Progenitor cell of endocrine pancreas (in vitro differentiated cells): ENCODE measurements at regions not wholly inside any gene's neighbourhood (a gene's known extent, or its start where the extent isn't known, plus 50 kb on each side); places are given as distances from the start of the nearest gene placed in this dataset.

Experiments used
- DNase-seq: peaks from one replicate; pipeline ENCODE4 v3.0.0; 2021; ENCODE audit warnings: low spot score; ENCODE audit not compliant: unreplicated experiment
- H3K27ac Mint-ChIP-seq: 2 replicates; pipeline ENCODE4 v1.8.0; 2021; ENCODE audit warnings: mild to moderate bottlenecking, moderate library complexity, mixed read lengths
- H3K27me3 Mint-ChIP-seq: 2 replicates; pipeline ENCODE4 v1.8.0; 2021; ENCODE audit warnings: mixed read lengths
- H3K36me3 Mint-ChIP-seq: 2 replicates; pipeline ENCODE4 v1.8.0; 2022; ENCODE audit warnings: mixed read lengths; ENCODE audit not compliant: insufficient read depth
- H3K4me1 Mint-ChIP-seq: 2 replicates; pipeline ENCODE4 v1.8.0; 2021; ENCODE audit warnings: low read depth, mixed read lengths
- H3K4me3 Mint-ChIP-seq: 2 replicates; pipeline ENCODE4 v1.8.0; 2021; ENCODE audit warnings: low read depth, mild to moderate bottlenecking, moderate library complexity, mixed read lengths
- H3K9me3 Mint-ChIP-seq: 2 replicates; pipeline ENCODE4 v1.8.0; 2021; ENCODE audit warnings: low read depth, mixed read lengths
- CTCF ChIP-seq: fragments of 200-600 bp; sonication (generic); IDR thresholded peaks from one replicate; pipeline ENCODE4 v1.5.0; 2021; ENCODE audit warnings: antibody characterized with exemption, mild to moderate bottlenecking; ENCODE audit not compliant: unreplicated experiment

DNA sequence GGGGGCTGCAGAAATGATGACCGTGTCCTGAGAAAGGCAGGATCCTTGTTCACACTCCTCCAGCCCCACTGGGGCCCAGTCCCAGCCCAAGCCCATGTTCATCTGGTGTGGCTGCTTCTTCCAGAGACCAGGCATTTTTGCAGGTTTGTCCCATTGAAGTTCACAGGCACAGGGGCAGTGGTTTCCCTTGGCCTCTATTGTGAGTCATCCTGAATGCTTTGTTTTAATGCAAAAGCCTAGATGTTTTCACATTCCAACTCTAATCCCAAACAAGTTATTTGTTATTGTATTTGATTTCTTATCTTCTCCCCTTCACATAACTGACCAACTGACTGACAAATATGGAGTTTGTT is 426.4 kb upstream of the ID2 start:
- Mint-ChIP-seq H3K36me3 (peaks cover 3% of the 10 kb centered on the region), H3K4me1 (peaks cover 19% of the 10 kb centered on the region), H3K27ac (no peak overlapping the region), H3K4me3 (no peak overlapping the region), H3K9me3 (peaks cover 5% of the 10 kb centered on the region), H3K27me3 (peaks cover 20% of the 10 kb centered on the region)
- TF ChIP-seq CTCF = no peak
- no peak for DNase-seq

DNA sequence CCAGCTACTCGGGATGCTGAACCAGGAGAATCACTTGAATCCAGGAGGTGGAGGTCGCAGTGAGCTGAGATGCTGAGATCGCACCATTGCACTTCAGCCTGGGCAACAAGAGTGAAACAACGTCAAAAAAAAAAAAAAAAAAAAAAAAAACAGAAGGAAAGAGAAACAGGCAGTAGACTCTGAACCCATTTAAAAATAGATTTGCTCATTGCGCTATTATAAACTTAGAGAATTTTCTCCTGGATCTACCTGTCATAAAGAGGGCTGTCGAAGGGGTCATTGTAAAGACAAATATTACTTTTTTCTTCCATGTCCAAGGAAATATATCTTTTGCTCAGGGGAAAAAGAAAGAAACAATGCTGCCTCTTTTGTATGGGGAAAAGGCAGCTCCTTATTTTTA is 425.0 kb upstream of the ID2 start:
- Mint-ChIP-seq H3K36me3 (peaks cover 1% of the 10 kb centered on the region), H3K9me3 (no peaks in the 10 kb centered on the region), H3K4me3 (no peak overlapping the region), H3K27ac (no peak overlapping the region), H3K27me3 (peaks cover 26% of the 10 kb centered on the region), H3K4me1 (peaks cover 24% of the 10 kb centered on the region)
- TF ChIP-seq CTCF = no peak
- DNase-seq = no peak

DNA sequence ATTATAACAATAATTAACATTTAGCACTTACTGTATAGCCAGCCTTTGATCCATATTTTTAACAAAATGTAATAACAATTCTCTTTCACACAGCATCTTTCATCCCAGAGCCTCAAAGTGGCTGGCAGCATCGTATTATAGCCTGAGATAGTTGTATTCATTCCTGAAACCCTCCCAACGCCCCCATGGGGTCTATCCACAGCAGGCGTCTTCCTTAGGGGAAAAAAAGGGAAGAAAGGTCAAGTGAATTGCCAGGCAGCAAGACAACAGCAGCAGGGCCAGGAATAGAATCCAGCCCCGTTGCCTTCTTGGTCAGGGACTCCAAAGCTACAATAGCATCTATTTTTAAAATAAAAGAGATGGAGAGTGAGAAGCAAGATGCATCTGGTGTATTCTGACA is 424.4 kb upstream of the ID2 start:
- Mint-ChIP-seq H3K27me3 (peaks cover 26% of the 10 kb centered on the region), H3K4me3 (no peak overlapping the region), H3K9me3 (no peaks in the 10 kb centered on the region), H3K27ac (no peak overlapping the region), H3K36me3 (peaks cover under 1% of the 10 kb centered on the region), H3K4me1 (peaks cover 22% of the 10 kb centered on the region)
- TF ChIP-seq CTCF = no peak
- no peak for DNase-seq

GRCh38 chr2:8258406-8258805 is 423.4 kb upstream of the ID2 start:
- peaks cover 23% of the 10 kb centered on the region for H3K27me3 Mint-ChIP-seq
- no peak for DNase-seq
- H3K9me3 Mint-ChIP-seq = no peaks in the 10 kb centered on the region
- H3K27ac Mint-ChIP-seq = no peak overlapping the region
- no peak overlapping the region for H3K4me3 Mint-ChIP-seq
- no peak for TF ChIP-seq CTCF
- peaks cover 22% of the 10 kb centered on the region for H3K4me1 Mint-ChIP-seq
- H3K36me3 Mint-ChIP-seq = no peaks in the 10 kb centered on the region

GRCh38 chr2:8259106-8259840 is 422.6 kb upstream of the ID2 start:
- H3K36me3 Mint-ChIP-seq = no peaks in the 10 kb centered on the region
- H3K9me3 Mint-ChIP-seq = no peaks in the 10 kb centered on the region
- no peak for DNase-seq
- no peak overlapping the region for H3K4me3 Mint-ChIP-seq
- no peak for TF ChIP-seq CTCF
- H3K27me3 Mint-ChIP-seq = peaks cover 18% of the 10 kb centered on the region
- no peak overlapping the region for H3K27ac Mint-ChIP-seq
- H3K4me1 Mint-ChIP-seq = peaks cover 25% of the 10 kb centered on the region
